GM12864 (cell line): ENCODE measurements at regions not wholly inside any gene's neighbourhood (a gene's known extent, or its start where the extent isn't known, plus 50 kb on each side); places are given as distances from the start of the nearest gene placed in this dataset.

Experiments used
- DNase-seq: peaks from one replicate; pipeline ENCODE4 v3.0.0-alpha.2; 2011; ENCODE audit warnings: low read depth
- H3K4me3 ChIP-seq: 2 replicates; pipeline ENCODE4 v1.5.1; 2011; ENCODE audit warnings: mild to moderate bottlenecking, low read depth, low read length, control low read depth
- TF ChIP-seq, protein P1 (sequence below): IDR thresholded peaks from 2 replicates; pipeline ENCODE4 v1.5.1; 2011; ENCODE audit warnings: low read depth, mild to moderate bottlenecking, moderate library complexity, low read length, control low read depth, inconsistent platforms; ENCODE audit errors: missing control alignments

DNA sequence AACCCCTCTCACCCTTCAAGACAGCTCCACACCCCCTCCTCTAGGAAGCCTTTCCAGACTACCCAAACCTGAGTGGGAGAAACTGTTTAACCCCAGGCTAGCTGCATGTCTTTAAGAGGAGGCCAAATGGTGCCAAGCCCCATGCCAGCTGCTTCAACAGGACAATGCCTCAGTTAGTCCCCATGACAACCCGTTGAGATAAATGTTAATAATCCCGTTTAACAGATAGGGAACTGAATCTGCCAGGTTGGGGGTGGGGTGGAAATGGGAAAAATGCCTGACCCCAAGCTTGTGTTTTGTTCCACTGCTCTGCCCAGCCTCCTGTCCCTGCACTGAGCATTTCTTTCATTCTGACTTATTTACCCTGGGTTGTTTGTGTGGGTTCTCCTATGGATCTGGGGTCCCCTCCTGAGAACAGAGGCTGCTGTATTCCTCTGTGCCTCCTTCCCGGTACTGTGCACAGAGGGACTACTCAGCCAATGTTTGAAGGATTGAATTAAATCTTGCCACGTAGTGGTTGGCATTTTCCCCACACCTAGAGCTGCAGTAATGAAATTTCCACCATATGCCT is 452.6 kb upstream of the ZMIZ1 start:
- no peak for DNase-seq
- H3K4me3 ChIP-seq, result no peak overlapping the region
- TF ChIP-seq, protein P1, sequence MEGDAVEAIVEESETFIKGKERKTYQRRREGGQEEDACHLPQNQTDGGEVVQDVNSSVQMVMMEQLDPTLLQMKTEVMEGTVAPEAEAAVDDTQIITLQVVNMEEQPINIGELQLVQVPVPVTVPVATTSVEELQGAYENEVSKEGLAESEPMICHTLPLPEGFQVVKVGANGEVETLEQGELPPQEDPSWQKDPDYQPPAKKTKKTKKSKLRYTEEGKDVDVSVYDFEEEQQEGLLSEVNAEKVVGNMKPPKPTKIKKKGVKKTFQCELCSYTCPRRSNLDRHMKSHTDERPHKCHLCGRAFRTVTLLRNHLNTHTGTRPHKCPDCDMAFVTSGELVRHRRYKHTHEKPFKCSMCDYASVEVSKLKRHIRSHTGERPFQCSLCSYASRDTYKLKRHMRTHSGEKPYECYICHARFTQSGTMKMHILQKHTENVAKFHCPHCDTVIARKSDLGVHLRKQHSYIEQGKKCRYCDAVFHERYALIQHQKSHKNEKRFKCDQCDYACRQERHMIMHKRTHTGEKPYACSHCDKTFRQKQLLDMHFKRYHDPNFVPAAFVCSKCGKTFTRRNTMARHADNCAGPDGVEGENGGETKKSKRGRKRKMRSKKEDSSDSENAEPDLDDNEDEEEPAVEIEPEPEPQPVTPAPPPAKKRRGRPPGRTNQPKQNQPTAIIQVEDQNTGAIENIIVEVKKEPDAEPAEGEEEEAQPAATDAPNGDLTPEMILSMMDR, result no peak

DNA sequence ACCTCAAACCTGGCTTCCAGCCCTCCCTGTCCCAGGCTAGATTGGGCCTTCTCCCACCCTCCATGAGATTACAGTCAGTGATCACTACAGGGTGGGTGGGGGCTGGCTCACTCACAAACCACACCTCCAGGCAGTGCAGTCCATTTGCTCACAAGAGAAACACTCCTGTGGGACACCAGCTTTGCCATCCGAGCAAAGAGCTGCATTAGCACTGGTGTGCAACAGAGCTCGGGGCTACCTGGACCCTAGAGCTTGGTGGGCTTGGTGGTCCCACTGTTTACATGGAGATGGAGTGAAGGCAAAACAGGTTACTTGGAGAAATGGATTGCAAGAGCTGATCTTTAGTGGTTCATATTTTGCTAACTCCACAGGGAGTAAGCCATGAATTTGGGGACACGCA is 451.7 kb upstream of the ZMIZ1 start:
- TF ChIP-seq, protein P1, result no peak
- DNase-seq, result no peak
- no peak overlapping the region for H3K4me3 ChIP-seq

DNA sequence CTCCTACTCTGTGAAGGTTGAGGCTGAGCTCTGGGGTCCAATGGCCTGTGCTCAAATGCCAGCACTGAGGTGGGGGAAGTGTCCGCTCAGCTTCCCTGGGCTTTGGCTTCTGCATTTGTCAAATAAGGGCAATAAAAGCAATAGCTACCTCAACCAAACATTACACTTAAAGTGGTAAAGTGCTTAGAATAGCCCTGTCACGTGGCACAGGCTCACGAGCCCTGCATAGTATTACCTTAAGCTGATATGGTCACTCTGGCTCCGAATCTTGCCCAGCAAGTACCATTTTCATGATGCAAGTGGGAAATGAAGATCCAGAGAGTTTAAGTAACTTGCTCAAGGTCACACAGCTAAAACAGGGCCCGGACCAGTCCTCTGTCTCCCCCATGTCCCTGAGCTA is 451.1 kb upstream of the ZMIZ1 start:
- H3K4me3 ChIP-seq, result no peak overlapping the region
- TF ChIP-seq, protein P1, result no peak
- DNase-seq, result no peak

DNA sequence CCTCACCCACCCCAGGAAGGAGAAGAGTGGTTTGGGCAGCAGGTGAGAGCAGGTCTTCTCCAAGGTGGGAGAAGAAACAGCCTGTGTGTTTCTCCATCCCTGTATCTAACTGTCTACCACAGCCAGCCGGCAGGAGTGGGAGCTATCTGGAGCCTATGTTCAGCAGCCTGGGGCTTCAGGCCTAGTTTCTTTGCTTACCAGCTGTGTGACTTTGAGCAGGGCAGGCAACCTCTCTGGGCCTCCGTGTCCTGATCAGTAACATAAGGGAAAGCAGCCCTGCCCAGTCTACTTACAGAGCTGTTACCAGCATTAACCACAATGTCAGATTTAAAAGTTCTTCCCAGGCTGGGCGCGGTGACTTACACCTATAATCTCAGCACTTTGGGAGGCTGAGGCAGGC is 450.7 kb upstream of the ZMIZ1 start:
- H3K4me3 ChIP-seq, result no peak overlapping the region
- no peak for DNase-seq
- TF ChIP-seq, protein P1, result no peak

DNA sequence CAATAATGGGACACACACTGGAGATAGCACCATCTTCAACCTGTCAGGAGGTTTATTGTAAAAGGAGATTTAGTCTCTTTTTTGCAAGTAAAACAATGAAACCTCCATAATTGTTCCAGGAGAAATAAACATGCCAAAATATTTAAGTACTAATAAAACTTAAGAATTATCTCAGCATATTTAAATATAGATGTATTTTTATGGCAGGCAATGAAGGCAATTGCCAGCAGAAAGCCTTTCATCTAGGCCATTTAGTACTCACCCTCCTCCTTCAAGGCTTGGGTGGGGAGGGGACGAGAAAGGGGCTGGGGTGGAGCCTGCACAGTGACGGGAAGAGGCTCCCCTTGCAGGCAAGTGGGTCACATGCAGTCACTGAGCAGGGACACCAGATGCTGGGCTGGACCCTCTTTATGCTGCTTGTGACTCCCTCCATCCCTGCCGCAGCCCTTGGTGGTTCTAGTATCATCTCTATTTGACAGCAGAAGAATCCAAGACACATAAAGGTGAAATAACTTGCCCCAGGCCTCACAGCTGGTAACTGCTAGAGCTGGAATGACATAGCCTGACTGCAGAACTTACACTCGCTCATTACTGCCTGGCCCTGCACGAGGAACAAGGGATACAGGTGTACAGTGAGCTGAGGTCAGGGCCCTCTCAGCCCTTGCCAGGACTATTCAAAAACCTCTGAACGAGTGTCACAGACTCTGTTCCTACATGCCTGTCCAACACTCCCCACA is 449.5 kb upstream of the ZMIZ1 start:
- no peak for DNase-seq
- no peak overlapping the region for H3K4me3 ChIP-seq
- TF ChIP-seq, protein P1, result no peak

DNA sequence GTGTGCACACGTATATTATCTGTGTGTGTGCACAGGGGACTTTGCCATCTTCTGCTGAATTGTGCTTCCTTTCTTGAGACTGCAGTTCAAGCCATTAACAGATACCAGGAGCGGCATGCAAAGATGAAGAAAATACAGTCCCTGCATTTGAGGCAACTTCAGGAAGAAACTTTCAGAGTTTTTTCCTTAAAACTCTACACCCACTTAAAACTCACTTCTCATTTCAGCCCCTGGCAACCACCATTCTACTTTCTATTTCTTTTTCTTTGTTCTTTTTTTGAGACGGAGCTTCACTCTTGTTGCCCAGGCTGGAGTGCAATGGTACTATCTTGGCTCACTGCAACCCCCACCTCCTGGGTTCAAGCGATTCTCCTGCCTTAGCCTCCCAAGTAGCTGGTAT is 448.9 kb upstream of the ZMIZ1 start:
- no peak for DNase-seq
- no peak overlapping the region for H3K4me3 ChIP-seq
- TF ChIP-seq, protein P1, result no peak
